K562 (cell line): ENCODE measurements at regions not wholly inside any gene's neighbourhood (a gene's known extent, or its start where the extent isn't known, plus 50 kb on each side); places are given as distances from the start of the nearest gene placed in this dataset.

ENCODE experiments used
- CTBP1 ChIP-seq: fragments of 450-650 bp; IDR thresholded peaks from 2 replicates; pipeline ENCODE4 v1.6.1; 2016; ENCODE audit warnings: borderline replicate concordance
- EP300 ChIP-seq: IDR thresholded peaks from 2 replicates; pipeline ENCODE4 v1.6.1; 2012; ENCODE audit warnings: low read length, improper control_type of control experiment
- POLR2A ChIP-seq: fragments of 450-650 bp; conservative IDR thresholded peaks from 2 replicates; pipeline ENCODE4 v1.6.1; 2016
- RBM17 ChIP-seq: fragments of 200-400 bp; formaldehyde crosslinking; IDR thresholded peaks from 2 replicates; pipeline ENCODE4 v1.6.1; 2017; ENCODE audit warnings: low read depth, mild to moderate bottlenecking, low read length, borderline replicate concordance
- RCOR1 ChIP-seq, 2 experiments: IDR thresholded peaks; 2 replicates each; pipeline ENCODE4 v1.6.1; 2012; ENCODE audit warnings: low read depth in 2 of 2, low read length in 2 of 2, borderline replicate concordance in 1 of 2, improper control_type of control experiment in 1 of 2
- SMAD4 ChIP-seq: fragments of 250-450 bp; sonication (Bioruptor Pico); conservative IDR thresholded peaks from 2 replicates; pipeline ENCODE4 v1.8.0; 2021; ENCODE audit warnings: inconsistent platforms, mild to moderate bottlenecking, moderate library complexity
- SMARCA5 ChIP-seq: fragments of 450-650 bp; IDR thresholded peaks from 2 replicates; pipeline ENCODE4 v1.6.1; 2016
- SNRNP70 ChIP-seq: fragments of 200-400 bp; formaldehyde crosslinking; optimal IDR thresholded peaks from 2 replicates; pipeline ENCODE3; 2017; ENCODE audit warnings: low read depth, low read length
- THRAP3 ChIP-seq: fragments of 450-650 bp; IDR thresholded peaks from 2 replicates; pipeline ENCODE4 v1.6.1; 2016; ENCODE audit warnings: mild to moderate bottlenecking, inconsistent platforms, borderline replicate concordance
- ZNF41 ChIP-seq: fragments of 250-450 bp; sonication (Bioruptor Pico); conservative IDR thresholded peaks from 2 replicates; pipeline ENCODE4 v1.4.0; 2020; ENCODE audit warnings: mild to moderate bottlenecking
- TF ChIP-seq, protein P1 (sequence below), 3 experiments: IDR thresholded peaks in 2 of 3; conservative IDR thresholded peaks in 1 of 3; 2 replicates each; pipeline ENCODE4 v1.5.1; 2011 to 2012; ENCODE audit warnings: low read length in 3 of 3, mild to moderate bottlenecking in 3 of 3, control low read depth in 2 of 3, improper control_type of control experiment in 1 of 3, inconsistent platforms in 1 of 3, low read depth in 1 of 3, mixed read lengths in 1 of 3, moderate library complexity in 1 of 3; ENCODE audit not compliant: insufficient read depth in 2 of 3
- TF ChIP-seq, protein P2 (sequence below): fragments of 450-650 bp; conservative IDR thresholded peaks from 2 replicates; pipeline ENCODE4 v1.6.1; 2016; ENCODE audit warnings: missing genetic modification characterization, low read depth, mild to moderate bottlenecking, missing compliant biosample characterization, moderate library complexity
- TF ChIP-seq, protein P3 (sequence below): sonication (generic); formaldehyde crosslinking; IDR thresholded peaks from 2 replicates; pipeline ENCODE4 v1.8.1; 2023; ENCODE audit warnings: mild to moderate bottlenecking, missing genetic modification reagents, moderate library complexity
- TF ChIP-seq, protein P4 (sequence below): fragments of 200-800 bp; sonication (Bioruptor generic); IDR thresholded peaks from 2 replicates; pipeline ENCODE4 v1.6.1; 2016; ENCODE audit warnings: missing genetic modification characterization, missing compliant biosample characterization

DNA sequence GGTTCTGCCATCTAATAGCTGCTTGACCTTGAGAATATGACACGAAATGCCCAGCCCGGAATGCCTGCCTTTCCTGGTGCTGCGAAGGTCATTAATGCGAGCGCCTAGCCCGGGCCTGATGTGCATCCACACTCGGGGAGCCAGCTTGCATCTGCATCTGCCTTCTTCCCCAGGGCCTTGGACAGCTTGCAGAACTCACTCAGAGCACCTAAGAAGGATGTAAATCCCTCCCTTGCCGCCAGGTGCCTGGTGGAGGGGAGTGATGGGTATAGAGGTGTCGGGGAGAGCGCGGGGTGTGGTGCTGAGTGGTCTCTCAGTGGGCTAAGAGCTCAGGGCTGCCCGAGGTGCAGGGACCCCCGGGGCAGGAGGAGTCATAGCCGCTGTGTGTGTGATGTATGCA lies 127.2 kb downstream of the MRPL36 start:
- TF ChIP-seq ZNF41 (CRISPR knock-in tag) (no peak), SMAD4 (no peak), EP300 (no peak), SNRNP70 (no peak), RCOR1 (IDR thresholded peaks at IDR 0.05; ENCODE audit: borderline replicate concordance in 1 of 2, low read depth in 2 of 2, low read length in 2 of 2) (no peak), RBM17 (no peak), SMARCA5 (no peak), CTBP1 (no peak), POLR2A (no peak), THRAP3 (no peak)
- TF ChIP-seq, protein P1, sequence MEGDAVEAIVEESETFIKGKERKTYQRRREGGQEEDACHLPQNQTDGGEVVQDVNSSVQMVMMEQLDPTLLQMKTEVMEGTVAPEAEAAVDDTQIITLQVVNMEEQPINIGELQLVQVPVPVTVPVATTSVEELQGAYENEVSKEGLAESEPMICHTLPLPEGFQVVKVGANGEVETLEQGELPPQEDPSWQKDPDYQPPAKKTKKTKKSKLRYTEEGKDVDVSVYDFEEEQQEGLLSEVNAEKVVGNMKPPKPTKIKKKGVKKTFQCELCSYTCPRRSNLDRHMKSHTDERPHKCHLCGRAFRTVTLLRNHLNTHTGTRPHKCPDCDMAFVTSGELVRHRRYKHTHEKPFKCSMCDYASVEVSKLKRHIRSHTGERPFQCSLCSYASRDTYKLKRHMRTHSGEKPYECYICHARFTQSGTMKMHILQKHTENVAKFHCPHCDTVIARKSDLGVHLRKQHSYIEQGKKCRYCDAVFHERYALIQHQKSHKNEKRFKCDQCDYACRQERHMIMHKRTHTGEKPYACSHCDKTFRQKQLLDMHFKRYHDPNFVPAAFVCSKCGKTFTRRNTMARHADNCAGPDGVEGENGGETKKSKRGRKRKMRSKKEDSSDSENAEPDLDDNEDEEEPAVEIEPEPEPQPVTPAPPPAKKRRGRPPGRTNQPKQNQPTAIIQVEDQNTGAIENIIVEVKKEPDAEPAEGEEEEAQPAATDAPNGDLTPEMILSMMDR (IDR thresholded peaks at IDR 0.05 in 2 of 3, conservative IDR thresholded peaks at IDR 0.05 in 1 of 3; ENCODE audit: insufficient read depth in 2 of 3, low read depth in 1 of 3, low read length in 3 of 3), result no peak
- TF ChIP-seq, protein P2, sequence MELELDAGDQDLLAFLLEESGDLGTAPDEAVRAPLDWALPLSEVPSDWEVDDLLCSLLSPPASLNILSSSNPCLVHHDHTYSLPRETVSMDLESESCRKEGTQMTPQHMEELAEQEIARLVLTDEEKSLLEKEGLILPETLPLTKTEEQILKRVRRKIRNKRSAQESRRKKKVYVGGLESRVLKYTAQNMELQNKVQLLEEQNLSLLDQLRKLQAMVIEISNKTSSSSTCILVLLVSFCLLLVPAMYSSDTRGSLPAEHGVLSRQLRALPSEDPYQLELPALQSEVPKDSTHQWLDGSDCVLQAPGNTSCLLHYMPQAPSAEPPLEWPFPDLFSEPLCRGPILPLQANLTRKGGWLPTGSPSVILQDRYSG (tag), result no peak
- TF ChIP-seq, protein P3, sequence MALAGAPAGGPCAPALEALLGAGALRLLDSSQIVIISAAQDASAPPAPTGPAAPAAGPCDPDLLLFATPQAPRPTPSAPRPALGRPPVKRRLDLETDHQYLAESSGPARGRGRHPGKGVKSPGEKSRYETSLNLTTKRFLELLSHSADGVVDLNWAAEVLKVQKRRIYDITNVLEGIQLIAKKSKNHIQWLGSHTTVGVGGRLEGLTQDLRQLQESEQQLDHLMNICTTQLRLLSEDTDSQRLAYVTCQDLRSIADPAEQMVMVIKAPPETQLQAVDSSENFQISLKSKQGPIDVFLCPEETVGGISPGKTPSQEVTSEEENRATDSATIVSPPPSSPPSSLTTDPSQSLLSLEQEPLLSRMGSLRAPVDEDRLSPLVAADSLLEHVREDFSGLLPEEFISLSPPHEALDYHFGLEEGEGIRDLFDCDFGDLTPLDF (CRISPR knock-in tag), result no peak
- TF ChIP-seq, protein P4, sequence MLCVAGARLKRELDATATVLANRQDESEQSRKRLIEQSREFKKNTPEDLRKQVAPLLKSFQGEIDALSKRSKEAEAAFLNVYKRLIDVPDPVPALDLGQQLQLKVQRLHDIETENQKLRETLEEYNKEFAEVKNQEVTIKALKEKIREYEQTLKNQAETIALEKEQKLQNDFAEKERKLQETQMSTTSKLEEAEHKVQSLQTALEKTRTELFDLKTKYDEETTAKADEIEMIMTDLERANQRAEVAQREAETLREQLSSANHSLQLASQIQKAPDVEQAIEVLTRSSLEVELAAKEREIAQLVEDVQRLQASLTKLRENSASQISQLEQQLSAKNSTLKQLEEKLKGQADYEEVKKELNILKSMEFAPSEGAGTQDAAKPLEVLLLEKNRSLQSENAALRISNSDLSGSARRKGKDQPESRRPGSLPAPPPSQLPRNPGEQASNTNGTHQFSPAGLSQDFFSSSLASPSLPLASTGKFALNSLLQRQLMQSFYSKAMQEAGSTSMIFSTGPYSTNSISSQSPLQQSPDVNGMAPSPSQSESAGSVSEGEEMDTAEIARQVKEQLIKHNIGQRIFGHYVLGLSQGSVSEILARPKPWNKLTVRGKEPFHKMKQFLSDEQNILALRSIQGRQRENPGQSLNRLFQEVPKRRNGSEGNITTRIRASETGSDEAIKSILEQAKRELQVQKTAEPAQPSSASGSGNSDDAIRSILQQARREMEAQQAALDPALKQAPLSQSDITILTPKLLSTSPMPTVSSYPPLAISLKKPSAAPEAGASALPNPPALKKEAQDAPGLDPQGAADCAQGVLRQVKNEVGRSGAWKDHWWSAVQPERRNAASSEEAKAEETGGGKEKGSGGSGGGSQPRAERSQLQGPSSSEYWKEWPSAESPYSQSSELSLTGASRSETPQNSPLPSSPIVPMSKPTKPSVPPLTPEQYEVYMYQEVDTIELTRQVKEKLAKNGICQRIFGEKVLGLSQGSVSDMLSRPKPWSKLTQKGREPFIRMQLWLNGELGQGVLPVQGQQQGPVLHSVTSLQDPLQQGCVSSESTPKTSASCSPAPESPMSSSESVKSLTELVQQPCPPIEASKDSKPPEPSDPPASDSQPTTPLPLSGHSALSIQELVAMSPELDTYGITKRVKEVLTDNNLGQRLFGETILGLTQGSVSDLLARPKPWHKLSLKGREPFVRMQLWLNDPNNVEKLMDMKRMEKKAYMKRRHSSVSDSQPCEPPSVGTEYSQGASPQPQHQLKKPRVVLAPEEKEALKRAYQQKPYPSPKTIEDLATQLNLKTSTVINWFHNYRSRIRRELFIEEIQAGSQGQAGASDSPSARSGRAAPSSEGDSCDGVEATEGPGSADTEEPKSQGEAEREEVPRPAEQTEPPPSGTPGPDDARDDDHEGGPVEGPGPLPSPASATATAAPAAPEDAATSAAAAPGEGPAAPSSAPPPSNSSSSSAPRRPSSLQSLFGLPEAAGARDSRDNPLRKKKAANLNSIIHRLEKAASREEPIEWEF (CRISPR knock-in tag), result no peak
